ENCODE measurements at regions not wholly inside any gene's neighbourhood (a gene's known extent, or its start where the extent isn't known, plus 50 kb on each side); places are given as distances from the start of the nearest gene placed in this dataset.

DNA sequence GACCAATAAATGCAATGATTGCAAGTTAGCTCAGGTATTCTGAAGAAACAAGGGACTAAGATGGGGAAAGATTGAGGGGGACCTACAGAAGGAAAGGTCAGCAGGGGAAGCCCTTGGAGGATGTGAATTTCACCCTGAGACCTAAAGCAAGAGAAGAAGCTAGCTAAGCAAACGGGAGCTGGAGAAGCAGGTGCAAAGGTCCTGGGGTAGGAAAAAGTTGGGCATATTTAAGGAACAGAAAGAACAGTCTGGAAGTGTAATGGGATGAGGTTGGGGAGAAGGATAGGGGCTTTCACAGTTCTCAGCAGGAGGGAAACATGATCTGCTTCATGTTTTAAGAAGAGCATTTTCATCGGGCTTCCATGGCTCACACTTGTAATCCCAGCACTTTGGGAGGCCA is 89.7 kb upstream of the SLC45A1 start:
- TF ChIP-seq, protein P1, sequence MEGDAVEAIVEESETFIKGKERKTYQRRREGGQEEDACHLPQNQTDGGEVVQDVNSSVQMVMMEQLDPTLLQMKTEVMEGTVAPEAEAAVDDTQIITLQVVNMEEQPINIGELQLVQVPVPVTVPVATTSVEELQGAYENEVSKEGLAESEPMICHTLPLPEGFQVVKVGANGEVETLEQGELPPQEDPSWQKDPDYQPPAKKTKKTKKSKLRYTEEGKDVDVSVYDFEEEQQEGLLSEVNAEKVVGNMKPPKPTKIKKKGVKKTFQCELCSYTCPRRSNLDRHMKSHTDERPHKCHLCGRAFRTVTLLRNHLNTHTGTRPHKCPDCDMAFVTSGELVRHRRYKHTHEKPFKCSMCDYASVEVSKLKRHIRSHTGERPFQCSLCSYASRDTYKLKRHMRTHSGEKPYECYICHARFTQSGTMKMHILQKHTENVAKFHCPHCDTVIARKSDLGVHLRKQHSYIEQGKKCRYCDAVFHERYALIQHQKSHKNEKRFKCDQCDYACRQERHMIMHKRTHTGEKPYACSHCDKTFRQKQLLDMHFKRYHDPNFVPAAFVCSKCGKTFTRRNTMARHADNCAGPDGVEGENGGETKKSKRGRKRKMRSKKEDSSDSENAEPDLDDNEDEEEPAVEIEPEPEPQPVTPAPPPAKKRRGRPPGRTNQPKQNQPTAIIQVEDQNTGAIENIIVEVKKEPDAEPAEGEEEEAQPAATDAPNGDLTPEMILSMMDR (IDR thresholded peaks at IDR 0.05): no peak
- no peak for TF ChIP-seq POLR2A (IDR thresholded peaks at IDR 0.05)
- no peak for TF ChIP-seq POLR2AphosphoS5 (IDR thresholded peaks at IDR 0.05)

Data from prostate gland (tissue), 2 donors.